Fibroblast of pulmonary artery (primary cell): ENCODE measurements at regions not wholly inside any gene's neighbourhood (a gene's known extent, or its start where the extent isn't known, plus 50 kb on each side); places are given as distances from the start of the nearest gene placed in this dataset.

Source experiments
- DNase-seq: peaks from one replicate; pipeline ENCODE4 v3.0.0-alpha.2; 2010; ENCODE audit warnings: low read depth
- H3K4me3 ChIP-seq: replicated peaks from 2 replicates; pipeline ENCODE4 v1.5.1; 2011; ENCODE audit warnings: low read depth, mild to moderate bottlenecking, control low read depth, low read length, moderate library complexity
- CTCF ChIP-seq: IDR thresholded peaks from 2 replicates; pipeline ENCODE4 v1.5.1; 2011; ENCODE audit warnings: mild to moderate bottlenecking, control low read depth, low read length, inconsistent platforms; ENCODE audit errors: missing control alignments

- H3K4me3 ChIP-seq, result no peak overlapping the region
- DNase-seq, result no peak
- no peak for TF ChIP-seq CTCF
These were observed 260.5 kb downstream of the C12orf50 start for GRCh38 chr12:87768501-87769287.

- no peak for DNase-seq
- H3K4me3 ChIP-seq, result no peak overlapping the region
- TF ChIP-seq CTCF, result no peak
These were observed 263.2 kb downstream of the C12orf50 start for GRCh38 chr12:87766044-87766443.

GRCh38 chr12:87760943-87761342 is 268.3 kb downstream of the C12orf50 start:
- H3K4me3 ChIP-seq, result no peak overlapping the region
- DNase-seq, result peak; percentile 29
- TF ChIP-seq CTCF, result no peak

GRCh38 chr12:87758271-87758670 is 270.9 kb downstream of the C12orf50 start:
- TF ChIP-seq CTCF, result no peak
- no peak for DNase-seq
- H3K4me3 ChIP-seq, result no peak overlapping the region

GRCh38 chr12:87756721-87757120 is 272.5 kb downstream of the C12orf50 start:
- peak; percentile 38 for DNase-seq
- no peak overlapping the region for H3K4me3 ChIP-seq
- TF ChIP-seq CTCF, result no peak

- no peak overlapping the region for H3K4me3 ChIP-seq
- DNase-seq, result peak; percentile 96
- TF ChIP-seq CTCF, result no peak
These were observed 273.1 kb downstream of the C12orf50 start for GRCh38 chr12:87756111-87756510.
